ENCODE measurements at regions not wholly inside any gene's neighbourhood (a gene's known extent, or its start where the extent isn't known, plus 50 kb on each side); places are given as distances from the start of the nearest gene placed in this dataset.

DNA sequence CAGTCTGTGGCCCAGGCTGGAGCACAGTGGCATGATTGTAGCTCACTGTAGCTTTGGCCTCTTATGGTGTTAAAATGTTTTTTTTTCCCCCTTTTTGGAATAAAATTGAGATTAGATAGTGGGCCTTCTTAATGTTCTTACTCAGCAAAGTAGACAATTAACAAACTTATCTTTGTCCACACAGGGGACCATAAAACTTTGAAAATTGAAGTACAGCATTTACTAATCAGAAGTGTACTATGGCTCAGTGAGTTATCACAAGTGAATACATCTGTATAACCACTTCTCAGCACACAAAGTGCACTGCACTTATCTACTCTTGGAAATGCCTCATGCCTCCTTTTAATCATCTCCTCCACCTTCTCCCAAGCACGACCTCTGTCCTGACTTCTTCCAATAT is 218.9 kb downstream of the PRDM2 start:
- H3K27me3 Mint-ChIP-seq (ENCODE audit: low read depth) = peaks cover 21% of the 10 kb centered on the region
- H3K4me1 Mint-ChIP-seq = no peaks in the 10 kb centered on the region
- TF ChIP-seq, protein P1, sequence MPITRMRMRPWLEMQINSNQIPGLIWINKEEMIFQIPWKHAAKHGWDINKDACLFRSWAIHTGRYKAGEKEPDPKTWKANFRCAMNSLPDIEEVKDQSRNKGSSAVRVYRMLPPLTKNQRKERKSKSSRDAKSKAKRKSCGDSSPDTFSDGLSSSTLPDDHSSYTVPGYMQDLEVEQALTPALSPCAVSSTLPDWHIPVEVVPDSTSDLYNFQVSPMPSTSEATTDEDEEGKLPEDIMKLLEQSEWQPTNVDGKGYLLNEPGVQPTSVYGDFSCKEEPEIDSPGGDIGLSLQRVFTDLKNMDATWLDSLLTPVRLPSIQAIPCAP (CRISPR knock-in tag; IDR thresholded peaks at IDR 0.05) = no peak
- TF ChIP-seq ZNF232 (CRISPR knock-in tag; IDR thresholded peaks at IDR 0.05) (no peak), CREB1 (CRISPR knock-in tag; IDR thresholded peaks at IDR 0.05) (no peak), NR2C2 (CRISPR knock-in tag; IDR thresholded peaks at IDR 0.05) (no peak), CDX4 (CRISPR knock-in tag; IDR thresholded peaks at IDR 0.05; ENCODE audit: borderline replicate concordance) (no peak), TCF7 (CRISPR knock-in tag; IDR thresholded peaks at IDR 0.05; ENCODE audit: low read depth) (no peak), ATF3 (CRISPR knock-in tag; conservative IDR thresholded peaks at IDR 0.05) (no peak), TP53 (CRISPR knock-in tag; IDR thresholded peaks at IDR 0.05) (no peak), STAT6 (CRISPR knock-in tag; conservative IDR thresholded peaks at IDR 0.05; ENCODE audit: low read depth) (no peak), ZNF219 (CRISPR knock-in tag; IDR thresholded peaks at IDR 0.05; ENCODE audit: borderline replicate concordance) (no peak), ELF4 (CRISPR knock-in tag; IDR thresholded peaks at IDR 0.05; ENCODE audit: low read depth) (no peak), TEAD1 (CRISPR knock-in tag; IDR thresholded peaks at IDR 0.05) (no peak), ETV6 (CRISPR knock-in tag; IDR thresholded peaks at IDR 0.05) (no peak), E2F5 (CRISPR knock-in tag; IDR thresholded peaks at IDR 0.05) (no peak), MXD4 (CRISPR knock-in tag; IDR thresholded peaks at IDR 0.05; ENCODE audit: borderline replicate concordance) (no peak), ZNF671 (CRISPR knock-in tag; IDR thresholded peaks at IDR 0.05) (no peak)
- TF ChIP-seq, protein P2, sequence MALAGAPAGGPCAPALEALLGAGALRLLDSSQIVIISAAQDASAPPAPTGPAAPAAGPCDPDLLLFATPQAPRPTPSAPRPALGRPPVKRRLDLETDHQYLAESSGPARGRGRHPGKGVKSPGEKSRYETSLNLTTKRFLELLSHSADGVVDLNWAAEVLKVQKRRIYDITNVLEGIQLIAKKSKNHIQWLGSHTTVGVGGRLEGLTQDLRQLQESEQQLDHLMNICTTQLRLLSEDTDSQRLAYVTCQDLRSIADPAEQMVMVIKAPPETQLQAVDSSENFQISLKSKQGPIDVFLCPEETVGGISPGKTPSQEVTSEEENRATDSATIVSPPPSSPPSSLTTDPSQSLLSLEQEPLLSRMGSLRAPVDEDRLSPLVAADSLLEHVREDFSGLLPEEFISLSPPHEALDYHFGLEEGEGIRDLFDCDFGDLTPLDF (CRISPR knock-in tag; IDR thresholded peaks at IDR 0.05) = no peak
- no peak for DNase-seq (ENCODE audit: low spot score)
- H3K9me3 Mint-ChIP-seq = peaks cover 34% of the 10 kb centered on the region
- ChIA-PET CTCF (no interaction called here), POLR2A (no interaction called here)
- H3K36me3 Mint-ChIP-seq = peaks cover 14% of the 10 kb centered on the region
- no peak for ATAC-seq
- no peak overlapping the region for H3K4me3 Mint-ChIP-seq
- no peak overlapping the region for H3K27ac Mint-ChIP-seq

DNA sequence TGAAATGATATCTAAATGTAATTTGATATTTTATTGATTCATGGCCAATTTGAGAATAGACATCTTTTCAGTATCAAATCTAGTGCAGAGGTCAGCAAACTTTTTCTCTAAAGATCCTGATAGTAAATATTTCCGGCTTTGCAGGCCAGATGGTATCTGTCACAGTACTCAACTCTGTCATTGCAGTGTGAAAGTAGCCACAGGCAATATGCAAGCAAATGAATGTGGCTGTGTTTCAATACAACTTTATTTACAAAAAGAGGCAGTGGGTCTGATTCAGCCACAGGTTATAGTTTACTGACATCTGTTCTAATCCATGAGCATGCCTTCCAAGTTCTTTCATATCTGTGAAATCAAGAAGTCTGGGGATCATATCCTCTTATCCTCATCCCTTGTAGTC is 221.2 kb downstream of the PRDM2 start:
- H3K27ac Mint-ChIP-seq = no peak overlapping the region
- CTCF ChIA-PET = no interaction called here
- POLR2A ChIA-PET = no interaction called here

More for the DNA sequence above, 221.2 kb downstream of the PRDM2 start:
- Mint-ChIP-seq H3K27me3 (ENCODE audit: low read depth) (peaks cover 33% of the 10 kb centered on the region), H3K4me1 (no peaks in the 10 kb centered on the region), H3K9me3 (peaks cover 42% of the 10 kb centered on the region), H3K36me3 (peaks cover 14% of the 10 kb centered on the region), H3K4me3 (no peak overlapping the region)
- DNase-seq (ENCODE audit: low spot score) = no peak
- no peak for TF ChIP-seq ATF1 (CRISPR knock-in tag; IDR thresholded peaks at IDR 0.05)
- TF ChIP-seq ZBTB43 (CRISPR knock-in tag; IDR thresholded peaks at IDR 0.05) = no peak
- TF ChIP-seq OVOL2 (CRISPR knock-in tag; IDR thresholded peaks at IDR 0.05; ENCODE audit: borderline replicate concordance) = no peak
- TF ChIP-seq NFE2L1 (CRISPR knock-in tag; IDR thresholded peaks at IDR 0.05) = no peak
- TF ChIP-seq TEAD1 (CRISPR knock-in tag; IDR thresholded peaks at IDR 0.05) = no peak
- no peak for TF ChIP-seq EMX1 (CRISPR knock-in tag; IDR thresholded peaks at IDR 0.05)
- TF ChIP-seq USF2 (CRISPR knock-in tag; IDR thresholded peaks at IDR 0.05) = no peak
- TF ChIP-seq, protein P3, sequence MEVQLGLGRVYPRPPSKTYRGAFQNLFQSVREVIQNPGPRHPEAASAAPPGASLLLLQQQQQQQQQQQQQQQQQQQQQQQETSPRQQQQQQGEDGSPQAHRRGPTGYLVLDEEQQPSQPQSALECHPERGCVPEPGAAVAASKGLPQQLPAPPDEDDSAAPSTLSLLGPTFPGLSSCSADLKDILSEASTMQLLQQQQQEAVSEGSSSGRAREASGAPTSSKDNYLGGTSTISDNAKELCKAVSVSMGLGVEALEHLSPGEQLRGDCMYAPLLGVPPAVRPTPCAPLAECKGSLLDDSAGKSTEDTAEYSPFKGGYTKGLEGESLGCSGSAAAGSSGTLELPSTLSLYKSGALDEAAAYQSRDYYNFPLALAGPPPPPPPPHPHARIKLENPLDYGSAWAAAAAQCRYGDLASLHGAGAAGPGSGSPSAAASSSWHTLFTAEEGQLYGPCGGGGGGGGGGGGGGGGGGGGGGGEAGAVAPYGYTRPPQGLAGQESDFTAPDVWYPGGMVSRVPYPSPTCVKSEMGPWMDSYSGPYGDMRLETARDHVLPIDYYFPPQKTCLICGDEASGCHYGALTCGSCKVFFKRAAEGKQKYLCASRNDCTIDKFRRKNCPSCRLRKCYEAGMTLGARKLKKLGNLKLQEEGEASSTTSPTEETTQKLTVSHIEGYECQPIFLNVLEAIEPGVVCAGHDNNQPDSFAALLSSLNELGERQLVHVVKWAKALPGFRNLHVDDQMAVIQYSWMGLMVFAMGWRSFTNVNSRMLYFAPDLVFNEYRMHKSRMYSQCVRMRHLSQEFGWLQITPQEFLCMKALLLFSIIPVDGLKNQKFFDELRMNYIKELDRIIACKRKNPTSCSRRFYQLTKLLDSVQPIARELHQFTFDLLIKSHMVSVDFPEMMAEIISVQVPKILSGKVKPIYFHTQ (CRISPR knock-in tag; IDR thresholded peaks at IDR 0.05) = no peak
- no peak for ATAC-seq
